SU-DHL-6 (cell line): ENCODE measurements at regions not wholly inside any gene's neighbourhood (a gene's known extent, or its start where the extent isn't known, plus 50 kb on each side); places are given as distances from the start of the nearest gene placed in this dataset.

ENCODE experiments used
- H2AFZ ChIP-seq: fragments of 200-600 bp; sonication (generic); 2 replicates; pipeline ENCODE4 v1.6.1; 2014; ENCODE audit warnings: low read depth, mild to moderate bottlenecking, moderate library complexity, mixed read lengths, antibody characterized with exemption, low read length; ENCODE audit not compliant: severe bottlenecking
- H3F3A ChIP-seq: fragments of 200-600 bp; shearing (Covaris generic); 2 replicates; pipeline ENCODE4 v1.6.0; 2016; ENCODE audit warnings: antibody characterized with exemption, mild to moderate bottlenecking; ENCODE audit not compliant: insufficient read depth
- H3K27ac ChIP-seq: fragments of 200-600 bp; sonication (generic); 2 replicates; pipeline ENCODE4 v1.5.1; 2016; ENCODE audit warnings: low read depth, mild to moderate bottlenecking, low read length, moderate library complexity, mixed read lengths
- H3K27me3 ChIP-seq: fragments of 200-600 bp; sonication (generic), shearing (Covaris generic); 2 replicates; pipeline ENCODE4 v1.6.0; 2014; ENCODE audit warnings: mild to moderate bottlenecking, low read length
- H3K36me3 ChIP-seq: fragments of 200-600 bp; sonication (generic); 2 replicates; pipeline ENCODE4 v1.6.1; 2014; ENCODE audit warnings: mild to moderate bottlenecking, low read length, mixed read lengths
- H3K4me2 ChIP-seq: fragments of 300-600, 200-600 bp; shearing (Covaris generic), sonication (generic); 2 replicates; pipeline ENCODE4 v1.6.0; 2014; ENCODE audit warnings: low read length, low read depth, mild to moderate bottlenecking; ENCODE audit not compliant: poor library complexity, severe bottlenecking
- H3K4me3 ChIP-seq: fragments of 200-600 bp; sonication (generic); 2 replicates; pipeline ENCODE4 v1.5.1; 2014; ENCODE audit warnings: antibody characterized with exemption, low read length, mild to moderate bottlenecking, mixed read lengths; ENCODE audit not compliant: insufficient read depth, poor library complexity, severe bottlenecking
- H3K79me2 ChIP-seq: fragments of 200-600 bp; sonication (generic); 2 replicates; pipeline ENCODE4 v1.6.1; 2014; ENCODE audit warnings: mild to moderate bottlenecking, low read length, moderate library complexity; ENCODE audit not compliant: insufficient read depth
- H3K9ac ChIP-seq: fragments of 200-600 bp; sonication (generic); 2 replicates; pipeline ENCODE4 v1.7.0; 2014; ENCODE audit warnings: mild to moderate bottlenecking, low read length
- H3K9me2 ChIP-seq: fragments of 200-600 bp; sonication (generic); replicated peaks from 2 replicates; pipeline ENCODE4 v1.6.1; 2014; ENCODE audit warnings: low read length; ENCODE audit not compliant: insufficient read depth
- H3K9me3 ChIP-seq: fragments of 200-600 bp; sonication (generic); 2 replicates; pipeline ENCODE4 v1.6.1; 2014; ENCODE audit warnings: low read length, mixed read lengths; ENCODE audit not compliant: insufficient read depth
- H4K20me1 ChIP-seq: fragments of 200-600 bp; sonication (generic); 2 replicates; pipeline ENCODE4 v1.6.1; 2014; ENCODE audit warnings: low read depth, mild to moderate bottlenecking, antibody characterized with exemption, low read length, moderate library complexity, mixed read lengths
- CTCF ChIP-seq: fragments of 200-600 bp; sonication (generic); IDR thresholded peaks from one replicate; pipeline ENCODE4 v1.5.1; 2017; ENCODE audit warnings: antibody characterized with exemption, mild to moderate bottlenecking, low read length, moderate library complexity; ENCODE audit not compliant: insufficient read depth, poor library complexity, severe bottlenecking
- EZH2phosphoT487 ChIP-seq: fragments of 200-600 bp; sonication (generic), shearing (Covaris generic); conservative IDR thresholded peaks from 2 replicates; pipeline ENCODE4 v1.6.1; 2018; ENCODE audit warnings: mild to moderate bottlenecking, antibody characterized with exemption, low read length, moderate library complexity, mixed read lengths

- H3K9me2 ChIP-seq, result no peaks in the 10 kb centered on the region
- TF ChIP-seq EZH2phosphoT487, result no peak
- TF ChIP-seq CTCF, result no peak
- H4K20me1 ChIP-seq, result no peaks in the 10 kb centered on the region
- no peak overlapping the region for H2AFZ ChIP-seq
- H3K4me3 ChIP-seq, result no peak overlapping the region
- no peak overlapping the region for H3K9ac ChIP-seq
- H3K36me3 ChIP-seq, result no peaks in the 10 kb centered on the region
- no peaks in the 10 kb centered on the region for H3K79me2 ChIP-seq
- H3F3A ChIP-seq, result no peaks in the 10 kb centered on the region
- no peak overlapping the region for H3K4me2 ChIP-seq
- no peak overlapping the region for H3K27ac ChIP-seq
- no peaks in the 10 kb centered on the region for H3K27me3 ChIP-seq
- no peaks in the 10 kb centered on the region for H3K9me3 ChIP-seq
These were observed 329.2 kb downstream of the OSTF1 start for GRCh38 chr9:75417471-75417870.

GRCh38 chr9:75418518-75418917, 330.2 kb downstream of the OSTF1 start:
- Histone ChIP-seq H3K36me3 (no peaks in the 10 kb centered on the region), H3K9me2 (no peaks in the 10 kb centered on the region), H3K27ac (no peak overlapping the region), H3K9me3 (no peaks in the 10 kb centered on the region), H3K4me3 (no peak overlapping the region), H3F3A (no peaks in the 10 kb centered on the region), H2AFZ (no peak overlapping the region), H3K9ac (no peak overlapping the region), H3K27me3 (no peaks in the 10 kb centered on the region), H3K4me2 (no peak overlapping the region), H4K20me1 (no peaks in the 10 kb centered on the region), H3K79me2 (no peaks in the 10 kb centered on the region)
- no peak for TF ChIP-seq CTCF
- no peak for TF ChIP-seq EZH2phosphoT487

- Histone ChIP-seq H3K36me3 (no peaks in the 10 kb centered on the region), H3K27me3 (0 out of 2 replicates have a peak, but pooled peaks cover 3% of the 10 kb centered on the region), H3F3A (no peaks in the 10 kb centered on the region), H3K27ac (no peak overlapping the region), H2AFZ (no peak overlapping the region), H3K9me3 (no peaks in the 10 kb centered on the region), H3K9me2 (no peaks in the 10 kb centered on the region), H3K4me2 (no peak overlapping the region), H3K4me3 (no peak overlapping the region), H4K20me1 (no peaks in the 10 kb centered on the region), H3K79me2 (no peaks in the 10 kb centered on the region), H3K9ac (no peak overlapping the region)
- TF ChIP-seq CTCF, result no peak
- no peak for TF ChIP-seq EZH2phosphoT487
These were observed 334.7 kb downstream of the OSTF1 start for GRCh38 chr9:75422944-75423522.
